Stimulated activated CD8-positive, alpha-beta memory T cell treated with anti-CD3 and anti-CD28 coated beads, Interleukin-7, amount 100 ng/mL, for 48 hours (primary cell): ENCODE measurements at regions not wholly inside any gene's neighbourhood (a gene's known extent, or its start where the extent isn't known, plus 50 kb on each side); places are given as distances from the start of the nearest gene placed in this dataset.
"Not testable (repeated sequence)": the region's sequence is repeated elsewhere in the genome, so short reads cannot be mapped to it uniquely, and the experiment has no call there.

ENCODE experiments used
- DNase-seq, 2 donors: peaks; one replicate each; pipeline ENCODE4 v3.0.0-alpha.2; 2020; ENCODE audit warnings: low read depth in 1 of 2; ENCODE audit errors: extremely low read depth in 1 of 2

GRCh38 chr13:79998381-79998880, 342.5 kb downstream of the SPRY2 start:
- no peak for DNase-seq

GRCh38 chr13:79997244-79997643, 343.7 kb downstream of the SPRY2 start:
- DNase-seq: no peak

GRCh38 chr13:79995334-79995733, 345.6 kb downstream of the SPRY2 start:
- no peak for DNase-seq

DNA sequence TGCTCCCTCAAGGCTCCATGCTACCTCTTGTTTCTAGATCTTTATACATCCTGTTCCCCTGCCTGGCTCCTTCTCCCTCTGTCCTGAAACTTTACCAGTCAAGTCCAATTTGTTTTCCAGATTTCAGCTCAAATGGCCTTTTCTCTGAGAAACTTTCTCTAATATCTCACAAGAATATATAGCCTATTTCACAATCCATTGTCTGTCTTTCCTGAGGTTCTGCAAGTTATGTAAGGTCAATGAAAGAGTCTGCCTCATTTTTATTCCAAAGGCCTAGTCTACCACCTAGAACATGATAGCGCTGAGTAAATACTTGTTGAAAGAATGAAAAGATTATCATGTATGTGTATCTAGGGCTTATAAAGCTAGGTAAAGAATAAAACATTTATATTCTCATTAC, 348.8 kb downstream of the SPRY2 start:
- no peak for DNase-seq

- no peak for DNase-seq
Observed at GRCh38 chr13:79990048-79990447, 350.9 kb downstream of the SPRY2 start.

DNA sequence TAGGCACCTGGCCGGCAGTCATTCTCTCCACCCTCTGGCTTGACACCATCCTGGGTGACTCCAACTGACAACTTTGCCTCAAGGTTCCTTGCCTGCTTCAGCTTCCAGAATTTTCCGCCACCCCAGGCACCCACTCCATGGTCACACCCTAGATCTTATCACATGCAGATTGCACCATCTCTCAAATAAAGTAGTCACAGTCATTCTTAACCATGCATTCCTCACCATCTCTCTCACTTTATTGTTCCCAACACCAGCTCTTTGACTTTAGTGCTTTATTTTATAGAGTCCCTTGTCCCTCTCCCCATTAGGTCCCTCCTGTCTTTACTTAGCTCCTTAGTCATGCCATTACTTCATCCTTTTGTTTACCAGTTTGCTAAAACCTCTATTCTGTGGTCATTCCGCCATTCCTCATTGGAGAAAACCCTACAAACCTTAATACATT, 351.7 kb downstream of the SPRY2 start:
- DNase-seq: no peak

- no peak for DNase-seq
Observed at GRCh38 chr13:79988573-79988972, 352.4 kb downstream of the SPRY2 start.

DNA sequence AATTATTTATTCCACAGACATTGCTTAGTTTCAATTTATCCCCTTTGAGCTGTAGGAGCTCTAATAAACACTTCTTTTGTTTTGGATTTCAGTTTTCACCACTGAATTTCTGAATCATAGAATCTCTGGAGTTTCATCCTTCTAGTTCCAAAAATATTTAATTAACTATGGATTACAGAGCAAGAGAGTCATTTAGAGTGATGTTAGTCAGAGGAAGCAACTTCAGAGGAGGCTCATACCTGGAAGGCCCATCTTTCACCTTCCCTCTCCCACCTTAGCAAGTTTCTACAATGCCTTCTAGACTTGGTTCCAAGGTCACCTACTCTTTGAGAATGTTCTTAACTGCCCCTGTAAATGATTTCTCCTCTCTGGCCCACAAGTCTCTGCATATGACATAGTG, 353.2 kb downstream of the SPRY2 start:
- no peak for DNase-seq

DNA sequence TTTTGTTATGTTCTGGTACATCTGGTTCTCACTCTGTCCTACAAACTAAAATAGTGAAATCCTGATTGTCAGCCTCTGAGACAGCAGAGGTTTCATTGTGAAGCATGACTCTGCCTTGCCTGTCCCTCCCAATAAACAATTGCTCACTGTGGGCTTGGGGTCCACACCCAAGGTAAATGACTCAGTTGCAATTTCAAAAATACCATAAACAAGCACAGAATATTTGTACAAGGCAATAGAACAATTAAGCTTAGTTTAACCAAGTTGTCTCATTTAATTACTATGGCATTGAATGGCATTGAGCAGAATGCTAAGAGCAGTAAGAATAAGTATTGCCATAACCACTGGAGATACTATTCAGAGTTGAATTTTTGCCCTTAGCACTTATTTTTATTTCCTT, 353.6 kb downstream of the SPRY2 start:
- no peak for DNase-seq

DNA sequence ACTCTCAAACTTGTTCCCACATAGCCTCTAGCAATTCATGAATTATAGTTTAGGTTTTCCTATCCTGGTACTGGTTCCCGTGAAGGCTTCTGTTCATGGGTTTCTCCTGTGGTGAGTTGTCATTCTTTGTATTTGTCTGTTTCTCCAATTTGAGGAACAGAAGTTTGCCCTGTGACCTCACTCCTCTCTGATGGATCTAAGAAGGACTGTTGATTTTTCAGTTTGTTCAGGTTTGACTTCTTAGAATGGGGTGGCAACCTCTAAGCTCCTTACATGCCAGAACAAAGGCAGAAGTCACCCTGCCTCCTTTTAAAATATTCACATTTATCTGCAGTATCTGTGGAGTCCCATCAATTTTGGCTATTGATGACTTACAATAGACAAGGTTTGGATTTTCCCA, 354.0 kb downstream of the SPRY2 start:
- DNase-seq: no peak

DNA sequence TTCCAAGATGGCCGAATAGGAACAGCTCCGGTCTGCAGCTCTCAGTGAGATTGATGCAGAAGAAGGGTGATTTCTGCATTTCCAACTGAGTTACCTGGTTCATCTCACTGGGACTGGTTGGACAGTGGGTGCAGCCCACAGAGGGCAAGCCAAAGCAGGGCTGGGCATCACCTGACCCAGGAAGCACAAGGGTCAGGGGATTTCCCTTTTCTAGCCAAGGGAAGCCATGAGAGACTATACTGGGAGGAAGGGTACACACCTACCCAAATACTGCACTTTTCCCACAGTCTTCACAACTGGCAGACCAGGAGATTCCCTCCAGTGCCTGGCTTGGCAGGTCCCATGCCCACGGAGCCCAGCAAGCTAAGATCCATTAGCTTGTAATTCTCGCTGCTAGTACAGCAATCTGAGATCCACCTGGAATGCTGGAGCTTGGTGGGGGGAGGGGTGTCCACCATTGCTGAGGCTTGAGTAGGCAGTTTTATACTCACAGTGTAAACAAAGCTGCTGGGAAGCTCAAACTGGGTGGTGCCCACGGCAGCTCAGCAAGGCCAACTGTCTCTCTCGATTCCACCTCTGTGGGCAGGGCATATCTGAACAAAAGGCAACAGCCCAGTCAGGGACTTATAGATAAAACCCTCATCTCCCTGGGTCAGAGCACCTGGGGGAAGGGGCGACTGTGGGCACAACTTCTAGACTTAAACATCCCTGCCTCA, 365.8 kb downstream of the SPRY2 start:
- not testable (repeated sequence) for DNase-seq

GRCh38 chr13:79973533-79973963, 367.4 kb downstream of the SPRY2 start:
- DNase-seq: no peak

DNA sequence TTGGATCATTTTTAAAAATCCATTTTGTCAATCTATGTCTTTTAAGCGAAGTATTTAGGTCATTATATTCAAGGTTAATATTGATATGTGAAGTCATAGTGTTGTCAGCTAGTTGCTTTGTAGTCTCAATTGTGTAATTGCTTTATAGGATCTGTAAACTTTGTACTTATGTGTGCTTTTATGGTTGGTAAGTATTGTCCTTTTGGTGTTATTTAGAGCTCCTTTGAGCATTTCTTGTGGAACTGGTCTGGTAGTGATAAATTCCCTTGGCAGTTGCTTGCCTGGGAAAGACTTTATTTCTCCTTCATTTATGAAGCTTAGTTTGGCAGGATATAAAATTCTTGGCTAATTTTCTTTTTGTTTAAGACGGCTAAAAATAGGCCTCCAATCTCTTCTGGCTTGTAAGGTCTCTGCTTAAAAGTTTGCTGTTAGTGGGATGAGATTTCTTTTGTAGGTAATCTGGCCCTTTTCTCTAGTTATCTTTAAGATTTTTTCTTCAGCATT, 368.8 kb downstream of the SPRY2 start:
- DNase-seq: no peak

DNA sequence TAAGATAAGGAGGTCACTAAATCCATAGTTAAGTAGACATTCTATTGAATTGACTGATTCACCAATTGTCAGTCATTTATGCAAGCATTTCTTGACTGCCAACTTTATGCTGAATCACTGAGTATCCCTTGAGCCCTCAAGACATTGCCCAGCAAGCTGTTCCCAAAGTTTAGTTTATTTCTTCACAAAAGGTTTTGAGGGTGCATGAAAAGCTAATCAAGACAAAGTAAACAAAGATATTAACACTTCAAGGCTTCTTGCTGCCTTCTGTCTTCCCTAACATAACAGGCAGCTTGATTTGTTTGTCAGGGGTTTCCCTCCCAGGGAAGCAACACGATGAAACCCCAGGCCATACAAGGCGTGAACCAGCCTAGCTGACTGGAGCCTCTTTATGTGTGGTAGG, 374.4 kb downstream of the SPRY2 start:
- DNase-seq: no peak

GRCh38 chr13:79966059-79966458, 374.9 kb downstream of the SPRY2 start:
- no peak for DNase-seq

GRCh38 chr13:79946556-79946955, 394.4 kb downstream of the SPRY2 start:
- no peak for DNase-seq

GRCh38 chr13:79943346-79944023, 397.4 kb downstream of the SPRY2 start:
- DNase-seq: no peak

DNA sequence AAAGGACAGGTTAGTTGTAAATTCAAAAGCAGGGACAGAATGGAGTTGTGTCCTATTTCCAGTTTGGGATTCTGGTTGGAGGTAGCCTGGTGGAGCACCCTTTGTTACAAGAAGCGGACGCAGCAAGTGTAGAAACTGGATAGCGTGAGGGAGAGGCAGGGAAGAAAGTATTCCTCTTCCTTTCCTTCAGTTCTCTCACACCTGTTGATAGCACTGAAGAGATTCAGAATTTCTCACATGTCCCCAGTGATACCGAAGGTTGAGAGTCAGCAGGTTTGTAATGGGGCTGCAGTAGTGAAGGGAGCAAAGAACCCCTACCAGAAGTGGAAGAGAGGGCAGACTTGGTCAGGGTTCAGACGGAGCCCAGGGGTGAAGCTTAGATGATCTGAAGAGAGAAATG, 399.2 kb downstream of the SPRY2 start:
- DNase-seq: no peak

GRCh38 chr13:79939689-79940088, 401.2 kb downstream of the SPRY2 start:
- DNase-seq: no peak

DNA sequence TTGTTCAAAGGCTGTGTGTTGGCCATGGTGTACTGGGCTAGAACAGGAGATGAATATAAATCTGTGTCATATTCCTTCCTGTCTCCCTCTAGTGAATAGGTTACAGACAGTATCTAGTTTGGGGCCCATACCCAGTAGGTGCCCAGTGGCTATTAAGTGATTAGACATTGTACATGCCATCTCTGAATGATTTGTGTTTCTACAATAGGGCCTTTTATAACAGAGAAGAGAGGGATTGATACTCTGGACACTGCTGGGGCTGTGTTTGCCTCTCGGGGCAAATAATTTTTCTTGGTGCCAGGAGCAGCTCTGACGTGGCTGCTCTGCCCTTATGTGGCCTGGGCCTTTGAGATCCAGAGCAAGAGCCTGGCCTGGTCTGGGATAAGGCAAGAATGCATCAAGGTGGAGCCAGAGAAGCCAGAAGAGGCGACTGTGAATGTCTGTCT, 403.1 kb downstream of the SPRY2 start:
- no peak for DNase-seq

- no peak for DNase-seq
Observed at GRCh38 chr13:79937311-79937710, 403.6 kb downstream of the SPRY2 start.
